GM12865 (cell line): ENCODE measurements at regions not wholly inside any gene's neighbourhood (a gene's known extent, or its start where the extent isn't known, plus 50 kb on each side); places are given as distances from the start of the nearest gene placed in this dataset.

ENCODE experiments used
- DNase-seq: peaks from one replicate; pipeline ENCODE4 v3.0.0; 2010; ENCODE audit warnings: low read depth
- H3K4me3 ChIP-seq: 2 replicates; pipeline ENCODE4 v1.5.1; 2011; ENCODE audit warnings: mild to moderate bottlenecking, low read depth, low read length, control low read depth
- CTCF ChIP-seq: IDR thresholded peaks from 2 replicates; pipeline ENCODE4 v1.5.1; 2011; ENCODE audit warnings: low read length, control low read depth, low read depth, inconsistent platforms; ENCODE audit not compliant: insufficient read depth; ENCODE audit errors: missing control alignments

- TF ChIP-seq CTCF, result no peak
Measured at GRCh38 chr1:209427811-209428210, 155.7 kb upstream of the CAMK1G start.

GRCh38 chr1:209428241-209428921 lies 155.1 kb upstream of the CAMK1G start:
- no peak overlapping the region for H3K4me3 ChIP-seq
- TF ChIP-seq CTCF, result no peak
- no peak for DNase-seq

More at GRCh38 chr1:209427811-209428210, 155.7 kb upstream of the CAMK1G start:
- no peak for DNase-seq
- H3K4me3 ChIP-seq, result no peak overlapping the region

- no peak for DNase-seq
- H3K4me3 ChIP-seq, result no peak overlapping the region
- TF ChIP-seq CTCF, result no peak
Measured at GRCh38 chr1:209429611-209430010, 153.9 kb upstream of the CAMK1G start.

GRCh38 chr1:209430107-209430506 lies 153.4 kb upstream of the CAMK1G start:
- H3K4me3 ChIP-seq, result no peak overlapping the region

GRCh38 chr1:209430821-209431259 lies 152.7 kb upstream of the CAMK1G start:
- H3K4me3 ChIP-seq, result no peak overlapping the region
- DNase-seq, result no peak
- TF ChIP-seq CTCF, result no peak

More at GRCh38 chr1:209430107-209430506, 153.4 kb upstream of the CAMK1G start:
- no peak for TF ChIP-seq CTCF
- DNase-seq, result no peak

- DNase-seq, result no peak
- no peak overlapping the region for H3K4me3 ChIP-seq
- no peak for TF ChIP-seq CTCF
Measured at GRCh38 chr1:209431402-209431801, 152.1 kb upstream of the CAMK1G start.
